Astrocyte (in vitro differentiated cells and primary cell): ENCODE measurements at regions not wholly inside any gene's neighbourhood (a gene's known extent, or its start where the extent isn't known, plus 50 kb on each side); places are given as distances from the start of the nearest gene placed in this dataset.

Experiments
- CTCF ChIP-seq: IDR thresholded peaks from 2 replicates; pipeline ENCODE4 v1.5.1; 2011; ENCODE audit warnings: low read depth, mild to moderate bottlenecking, inconsistent platforms, low read length, moderate library complexity; ENCODE audit not compliant: insufficient read depth
- EZH2 ChIP-seq: IDR thresholded peaks from 2 replicates; pipeline ENCODE4 v1.6.1; 2012; ENCODE audit warnings: mild to moderate bottlenecking, low read length, inconsistent platforms; ENCODE audit not compliant: insufficient read depth

GRCh38 chr13:44281252-44282000 lies 92.2 kb upstream of the SERP2 start:
- no peak for TF ChIP-seq CTCF
- no peak for TF ChIP-seq EZH2
